Forelimb muscle (tissue), 1 donor: ENCODE measurements at regions not wholly inside any gene's neighbourhood (a gene's known extent, or its start where the extent isn't known, plus 50 kb on each side); places are given as distances from the start of the nearest gene placed in this dataset.
"Not testable (repeated sequence)": the region's sequence is repeated elsewhere in the genome, so short reads cannot be mapped to it uniquely, and the experiment has no call there.

ENCODE experiments used
- DNase-seq: peaks from one replicate; pipeline ENCODE4 v3.0.0-alpha.2; 2013; ENCODE audit warnings: low read depth

- no peak for DNase-seq
Observed at GRCh38 chr4:101418466-101418865, 71.1 kb upstream of the PPP3CA start.

- DNase-seq: no peak
Observed at GRCh38 chr4:101418055-101418454, 70.7 kb upstream of the PPP3CA start.

- DNase-seq: no peak
Observed at GRCh38 chr4:101417046-101417445, 69.7 kb upstream of the PPP3CA start.

- DNase-seq: no peak
Observed at GRCh38 chr4:101415962-101416361, 68.6 kb upstream of the PPP3CA start.

GRCh38 chr4:101414496-101414895, 67.2 kb upstream of the PPP3CA start:
- DNase-seq: no peak

- DNase-seq: no peak
Observed at GRCh38 chr4:101411926-101412325, 64.6 kb upstream of the PPP3CA start.

- not testable (repeated sequence) for DNase-seq
Observed at GRCh38 chr4:101411281-101411910, 64.1 kb upstream of the PPP3CA start.

- no peak for DNase-seq
Observed at GRCh38 chr4:101400096-101400495, 52.8 kb upstream of the PPP3CA start.

- no peak for DNase-seq
Observed at GRCh38 chr4:101398807-101399206, 51.5 kb upstream of the PPP3CA start.
